ENCODE measurements at regions not wholly inside any gene's neighbourhood (a gene's known extent, or its start where the extent isn't known, plus 50 kb on each side); places are given as distances from the start of the nearest gene placed in this dataset.

- Mint-ChIP-seq H3K36me3 (ENCODE audit: low read depth) (no peaks in the 10 kb centered on the region), H3K4me1 (no peaks in the 10 kb centered on the region), H3K27me3 (no peaks in the 10 kb centered on the region)
These were observed 919.8 kb downstream of the CENPC start for GRCh38 chr4:66625480-66625879.

GRCh38 chr4:66613591-66613990 lies 931.7 kb downstream of the CENPC start:
- H3K27me3 Mint-ChIP-seq, result no peaks in the 10 kb centered on the region
- no peak overlapping the region for H3K27ac Mint-ChIP-seq
- ChIA-PET POLR2A (no interaction called here), CTCF (no interaction called here)
- H3K4me3 Mint-ChIP-seq, result no peak overlapping the region
- no peaks in the 10 kb centered on the region for H3K4me1 Mint-ChIP-seq
- no peak for DNase-seq
- peaks cover 7% of the 10 kb centered on the region for H3K9me3 Mint-ChIP-seq
- no peaks in the 10 kb centered on the region for H3K36me3 Mint-ChIP-seq (ENCODE audit: low read depth)

More at GRCh38 chr4:66625480-66625879, 919.8 kb downstream of the CENPC start:
- no peak for DNase-seq
- ChIA-PET CTCF (no interaction called here), POLR2A (no interaction called here)
- H3K4me3 Mint-ChIP-seq, result no peak overlapping the region
- no peaks in the 10 kb centered on the region for H3K9me3 Mint-ChIP-seq
- H3K27ac Mint-ChIP-seq, result no peak overlapping the region

- no peaks in the 10 kb centered on the region for H3K27me3 Mint-ChIP-seq
- CTCF ChIA-PET, result no interaction called here
- no peaks in the 10 kb centered on the region for H3K4me1 Mint-ChIP-seq
- DNase-seq, result no peak
- no peak overlapping the region for H3K4me3 Mint-ChIP-seq
- H3K36me3 Mint-ChIP-seq (ENCODE audit: low read depth), result no peaks in the 10 kb centered on the region
- POLR2A ChIA-PET, result no interaction called here
- no peaks in the 10 kb centered on the region for H3K9me3 Mint-ChIP-seq
- no peak overlapping the region for H3K27ac Mint-ChIP-seq
These were observed 936.3 kb downstream of the CENPC start for GRCh38 chr4:66609014-66609413.

- DNase-seq, result no peak
- ChIA-PET CTCF (interaction anchor here (0.9 kb wide), 1 partner anchor 27 kb away, joined by 3 read pairs; no protein-coding TSS in a partner anchor), POLR2A (no interaction called here)
- Mint-ChIP-seq H3K4me3 (no peak overlapping the region), H3K4me1 (no peaks in the 10 kb centered on the region), H3K9me3 (no peaks in the 10 kb centered on the region), H3K36me3 (ENCODE audit: low read depth) (no peaks in the 10 kb centered on the region), H3K27ac (no peak overlapping the region), H3K27me3 (no peaks in the 10 kb centered on the region)
These were observed 936.6 kb upstream of the EPHA5 start for GRCh38 chr4:66606908-66607307.

GRCh38 chr4:66606215-66606614 lies 935.9 kb upstream of the EPHA5 start:
- Mint-ChIP-seq H3K4me3 (no peak overlapping the region), H3K36me3 (ENCODE audit: low read depth) (no peaks in the 10 kb centered on the region)
- CTCF ChIA-PET, result no interaction called here

GRCh38 chr4:66604192-66604591 lies 933.9 kb upstream of the EPHA5 start:
- H3K27me3 Mint-ChIP-seq, result no peaks in the 10 kb centered on the region
- no peaks in the 10 kb centered on the region for H3K4me1 Mint-ChIP-seq
- POLR2A ChIA-PET, result no interaction called here
- no peaks in the 10 kb centered on the region for H3K9me3 Mint-ChIP-seq
- no peak for DNase-seq
- CTCF ChIA-PET, result no interaction called here
- H3K36me3 Mint-ChIP-seq (ENCODE audit: low read depth), result no peaks in the 10 kb centered on the region
- no peak overlapping the region for H3K4me3 Mint-ChIP-seq
- no peak overlapping the region for H3K27ac Mint-ChIP-seq

More at GRCh38 chr4:66606215-66606614, 935.9 kb upstream of the EPHA5 start:
- DNase-seq, result no peak
- no peaks in the 10 kb centered on the region for H3K9me3 Mint-ChIP-seq
- no peaks in the 10 kb centered on the region for H3K4me1 Mint-ChIP-seq
- POLR2A ChIA-PET, result no interaction called here
- no peak overlapping the region for H3K27ac Mint-ChIP-seq
- H3K27me3 Mint-ChIP-seq, result no peaks in the 10 kb centered on the region

GRCh38 chr4:66602622-66603021 lies 932.3 kb upstream of the EPHA5 start:
- H3K27me3 Mint-ChIP-seq, result no peaks in the 10 kb centered on the region
- ChIA-PET POLR2A (no interaction called here), CTCF (no interaction called here)
- H3K27ac Mint-ChIP-seq, result no peak overlapping the region
- no peaks in the 10 kb centered on the region for H3K36me3 Mint-ChIP-seq (ENCODE audit: low read depth)
- no peak overlapping the region for H3K4me3 Mint-ChIP-seq
- DNase-seq, result no peak
- H3K9me3 Mint-ChIP-seq, result no peaks in the 10 kb centered on the region
- H3K4me1 Mint-ChIP-seq, result no peaks in the 10 kb centered on the region

GRCh38 chr4:66591968-66592367 lies 921.7 kb upstream of the EPHA5 start:
- CTCF ChIA-PET, result no interaction called here
- no peak for DNase-seq
- no peaks in the 10 kb centered on the region for H3K27me3 Mint-ChIP-seq
- no peaks in the 10 kb centered on the region for H3K9me3 Mint-ChIP-seq
- H3K4me3 Mint-ChIP-seq, result no peak overlapping the region
- no peaks in the 10 kb centered on the region for H3K4me1 Mint-ChIP-seq
- H3K27ac Mint-ChIP-seq, result no peak overlapping the region
- no peaks in the 10 kb centered on the region for H3K36me3 Mint-ChIP-seq (ENCODE audit: low read depth)
- POLR2A ChIA-PET, result no interaction called here

GRCh38 chr4:66590488-66591215 lies 920.4 kb upstream of the EPHA5 start:
- Mint-ChIP-seq H3K36me3 (ENCODE audit: low read depth) (no peaks in the 10 kb centered on the region), H3K9me3 (no peaks in the 10 kb centered on the region), H3K27me3 (no peaks in the 10 kb centered on the region), H3K4me1 (no peaks in the 10 kb centered on the region), H3K4me3 (no peak overlapping the region), H3K27ac (no peak overlapping the region)
- POLR2A ChIA-PET, result no interaction called here
- CTCF ChIA-PET, result no interaction called here
- no peak for DNase-seq

- Mint-ChIP-seq H3K27ac (no peak overlapping the region), H3K4me3 (no peak overlapping the region), H3K36me3 (ENCODE audit: low read depth) (no peaks in the 10 kb centered on the region), H3K27me3 (no peaks in the 10 kb centered on the region), H3K4me1 (no peaks in the 10 kb centered on the region), H3K9me3 (no peaks in the 10 kb centered on the region)
- POLR2A ChIA-PET, result no interaction called here
- DNase-seq, result no peak
- CTCF ChIA-PET, result no interaction called here
These were observed 918.9 kb upstream of the EPHA5 start for GRCh38 chr4:66589183-66589582.

- DNase-seq, result no peak
- POLR2A ChIA-PET, result no interaction called here
- H3K36me3 Mint-ChIP-seq (ENCODE audit: low read depth), result no peaks in the 10 kb centered on the region
These were observed 915.5 kb upstream of the EPHA5 start for GRCh38 chr4:66585767-66586166.

GRCh38 chr4:66577922-66578321 lies 907.6 kb upstream of the EPHA5 start:
- Mint-ChIP-seq H3K4me3 (no peak overlapping the region), H3K27me3 (no peaks in the 10 kb centered on the region), H3K27ac (no peak overlapping the region), H3K4me1 (no peaks in the 10 kb centered on the region), H3K9me3 (no peaks in the 10 kb centered on the region), H3K36me3 (ENCODE audit: low read depth) (no peaks in the 10 kb centered on the region)
- no peak for DNase-seq
- ChIA-PET POLR2A (no interaction called here), CTCF (no interaction called here)

More at GRCh38 chr4:66585767-66586166, 915.5 kb upstream of the EPHA5 start:
- Mint-ChIP-seq H3K4me1 (no peaks in the 10 kb centered on the region), H3K4me3 (no peak overlapping the region), H3K9me3 (no peaks in the 10 kb centered on the region), H3K27ac (no peak overlapping the region), H3K27me3 (no peaks in the 10 kb centered on the region)
- CTCF ChIA-PET, result no interaction called here

- H3K36me3 Mint-ChIP-seq (ENCODE audit: low read depth), result no peaks in the 10 kb centered on the region
- no peaks in the 10 kb centered on the region for H3K4me1 Mint-ChIP-seq
- no peaks in the 10 kb centered on the region for H3K27me3 Mint-ChIP-seq
- CTCF ChIA-PET, result no interaction called here
- POLR2A ChIA-PET, result no interaction called here
- H3K4me3 Mint-ChIP-seq, result no peak overlapping the region
- H3K27ac Mint-ChIP-seq, result no peak overlapping the region
- DNase-seq, result no peak
- no peaks in the 10 kb centered on the region for H3K9me3 Mint-ChIP-seq
These were observed 904.9 kb upstream of the EPHA5 start for GRCh38 chr4:66575008-66575696.

All from activated CD4-positive, alpha-beta T cell treated with anti-CD3 and anti-CD28 coated beads, Interleukin-2, amount 10 ng/mL, durations not matched to agents 7 days and 5 days (primary cell).